ENCODE measurements at regions not wholly inside any gene's neighbourhood (a gene's known extent, or its start where the extent isn't known, plus 50 kb on each side); places are given as distances from the start of the nearest gene placed in this dataset.

GRCh38 chr13:65336087-65336749 lies 1893.9 kb downstream of the PCDH9 start:
- DNase-seq (no peak), ATAC-seq (ENCODE audit: low read depth) (no peak; the same call in 1 of the 2 replicates)
- Histone ChIP-seq H3K4ac (ENCODE audit: low read depth, low read length) (no peak overlapping the region), H3K9ac (ENCODE audit: low read depth, low read length) (no peak overlapping the region), H3K23ac (ENCODE audit: low read depth, low read length) (no peak overlapping the region), H3K27ac (ENCODE audit: insufficient read depth, low read length) (no peak overlapping the region), H3K18ac (ENCODE audit: low read depth, low read length) (no peak overlapping the region; the same call in 1 of the 2 replicates), H3K9me1 (ENCODE audit: insufficient read depth, low read length) (peaks cover 7% of the 10 kb centered on the region; the same call in 1 of the 2 replicates), H4K8ac (ENCODE audit: low read depth in 2 of 2, low read length in 2 of 2) (no peak overlapping the region; a peak in 1 of 4 replicates), H3K4me2 (ENCODE audit: low read depth, low read length) (no peak overlapping the region), H3K56ac (ENCODE audit: extremely low read depth, insufficient read depth, low read length) (no peak overlapping the region), H4K5ac (ENCODE audit: low read depth, low read length) (no peak overlapping the region), H2AK9ac (replicated peaks; ENCODE audit: low read depth, low read length, poor library complexity) (no peak overlapping the region), H3K14ac (replicated peaks; ENCODE audit: low read depth, low read length) (no peak overlapping the region), H2BK15ac (ENCODE audit: low read depth, low read length) (no peak overlapping the region), H3K79me1 (ENCODE audit: low read depth in 1 of 2, low read length in 2 of 2) (no peaks in the 10 kb centered on the region), H4K20me1 (ENCODE audit: insufficient read depth, low read length) (no peaks in the 10 kb centered on the region), H2AK5ac (ENCODE audit: low read depth, low read length) (no peak overlapping the region), H2BK5ac (ENCODE audit: low read depth, low read length, poor library complexity, severe bottlenecking) (no peak overlapping the region), H4K91ac (ENCODE audit: insufficient read depth, low read depth, low read length) (no peak overlapping the region), H3K4me1 (ENCODE audit: control insufficient read depth, insufficient read depth, low read length) (peaks cover 8% of the 10 kb centered on the region), H3K27me3 (ENCODE audit: control insufficient read depth, insufficient read depth, low read length) (no peaks in the 10 kb centered on the region), H2BK120ac (ENCODE audit: low read depth, low read length) (peak overlapping the region; percentile 11; the same call in 1 of the 2 replicates), H3K9me3 (ENCODE audit: control insufficient read depth, insufficient read depth, low read length) (no peaks in the 10 kb centered on the region), H2AFZ (replicated peaks; ENCODE audit: low read length, poor library complexity) (peak overlapping the region; percentile 25), H2BK20ac (ENCODE audit: low read depth, low read length) (no peak overlapping the region), H3K36me3 (ENCODE audit: control insufficient read depth, insufficient read depth, low read length) (no peaks in the 10 kb centered on the region), H3K4me3 (ENCODE audit: insufficient read depth, low read depth, low read length) (no peak overlapping the region)
- dilution Hi-C loops (cut with HindIII; ENCODE audit: low sequenced_read_pairs, unreplicated experiment) (no loop called here), in situ Hi-C loops (cut with MboI; ENCODE audit: low sequenced_read_pairs) (no loop called here), intact Hi-C loops (cut with micrococcal nuclease) (no loop called here)
- BruUV-seq (replicated peaks): no TSS peak
- TF ChIP-seq RCOR1 (IDR thresholded peaks at IDR 0.05; ENCODE audit: insufficient replicate concordance, low read length) (no peak), POLR2A (IDR thresholded peaks at IDR 0.05; ENCODE audit: low read depth, low read length) (no peak), SMC3 (IDR thresholded peaks at IDR 0.05; ENCODE audit: low read depth, low read length) (no peak), MAZ (IDR thresholded peaks at IDR 0.05; ENCODE audit: borderline replicate concordance, low read depth, low read length) (no peak), CTCF (conservative IDR thresholded peaks at IDR 0.05; ENCODE audit: low read depth, low read length) (no peak), CHD1 (IDR thresholded peaks at IDR 0.05; ENCODE audit: low read depth, low read length) (no peak), USF2 (IDR thresholded peaks at IDR 0.05; ENCODE audit: low read depth, low read length) (no peak), RAD21 (IDR thresholded peaks at IDR 0.05; ENCODE audit: low read length) (no peak), NFE2L2 (IDR thresholded peaks at IDR 0.05; ENCODE audit: low read depth, low read length) (no peak), RFX5 (IDR thresholded peaks at IDR 0.05; ENCODE audit: low read depth, low read length) (no peak), MXI1 (IDR thresholded peaks at IDR 0.05; ENCODE audit: borderline replicate concordance, low read depth, low read length) (no peak), CEBPB (IDR thresholded peaks at IDR 0.05; ENCODE audit: low read depth, low read length) (no peak), FOS (IDR thresholded peaks at IDR 0.05; ENCODE audit: low read depth, low read length) (no peak)
- ChIA-PET CTCF (no interaction called here), POLR2A (ENCODE audit: unreplicated experiment) (no interaction called here)
- 80% methylated on average over 2 of the region's 9 CpGs; no CpG with 5 or more reads in 1 of the 2 experiments for WGBS, 2 experiments (ENCODE audit: extremely low coverage in 2 of 2, insufficient read length in 1 of 2)
